Body of pancreas (tissue), 4 donors: ENCODE measurements at regions not wholly inside any gene's neighbourhood (a gene's known extent, or its start where the extent isn't known, plus 50 kb on each side); places are given as distances from the start of the nearest gene placed in this dataset.

ENCODE experiments used
- ATAC-seq: fragments of 150-250 bp; one replicate; pipeline ENCODE4 v1.9.1; 2016
- DNase-seq, 4 donors: peaks; one replicate each; pipeline ENCODE4 v3.0.0-alpha.2; 2019
- H3K27ac ChIP-seq, 4 donors: fragments of 200-600 bp; sonication (generic); 1 replicate in 3 of 4; 2 replicates in 1 of 4; pipeline versions ENCODE4 v1.5.1 to v1.6.1; 2016 to 2019; ENCODE audit warnings: mild to moderate bottlenecking in 1 of 4, mixed read lengths in 1 of 4, moderate library complexity in 1 of 4
- H3K27me3 ChIP-seq, 2 donors: fragments of 200-600 bp; sonication (generic); one replicate each; pipeline ENCODE4 v1.6.0; 2016; ENCODE audit warnings: mild to moderate bottlenecking in 1 of 2
- H3K36me3 ChIP-seq, 2 donors: fragments of 200-600 bp; sonication (generic); replicated peaks in 1 of 2; 2 replicates each; pipeline ENCODE4 v1.5.1; 2016; ENCODE audit warnings: low read depth in 2 of 2; ENCODE audit not compliant: insufficient read depth in 1 of 2
- H3K4me1 ChIP-seq: fragments of 200-600 bp; sonication (generic); one replicate; pipeline ENCODE4 v1.6.0; 2016
- H3K4me3 ChIP-seq, 2 donors: fragments of 200-600 bp; sonication (generic); 1 replicate in 1 of 2; 2 replicates in 1 of 2; pipeline ENCODE4 v1.5.1; 2016 to 2019
- H3K9me3 ChIP-seq, 3 donors: fragments of 200-600 bp; sonication (generic); 1 replicate in 2 of 3; 2 replicates in 1 of 3; pipeline ENCODE4 v1.5.1; 2016
- CTCF ChIP-seq, 7 experiments: fragments of 450-650 bp in 4 of 7; fragments of 200-600 bp in 3 of 7; sonication (generic) in 3 of 7; IDR thresholded peaks; one replicate each; pipeline ENCODE4 v1.5.1; 2016 to 2019; ENCODE audit warnings: antibody characterized with exemption in 7 of 7
- POLR2A ChIP-seq, 3 donors: fragments of 450-650 bp; IDR thresholded peaks; one replicate each; pipeline ENCODE4 v1.6.1; 2016; ENCODE audit warnings: antibody characterized with exemption in 3 of 3, mild to moderate bottlenecking in 2 of 3
- WGBS, 2 donors: methylation state at CpG; one replicate each; pipeline ENCODE4 v1.1.5; 2017; 5-methylcytosine and 5-hydroxymethylcytosine counted together
- intact Hi-C: fragments of 100-400 bp; cut with DNase I; formaldehyde crosslinking; loops from one replicate; pipeline ENCODE4 v1.15.1; 2023

GRCh38 chr2:136361521-136361920 lies 243.6 kb upstream of the CXCR4 start:
- intact Hi-C loops, result no loop called here
- H3K4me3 ChIP-seq, result no peak overlapping the region
- H3K4me1 ChIP-seq, result no peaks in the 10 kb centered on the region
- no peaks in the 10 kb centered on the region for H3K27me3 ChIP-seq
- H3K9me3 ChIP-seq, result no peaks in the 10 kb centered on the region
- no peak overlapping the region for H3K27ac ChIP-seq
- 84 to 93% methylated on average over 3 of the region's 3 CpGs for WGBS, 2 donors
- ATAC-seq, result no peak
- TF ChIP-seq CTCF (IDR thresholded peaks at IDR 0.05) (no peak), POLR2A (IDR thresholded peaks at IDR 0.05) (no peak)
- DNase-seq, result no peak
- H3K36me3 ChIP-seq, result no peaks in the 10 kb centered on the region

GRCh38 chr2:136360790-136361189 lies 242.8 kb upstream of the CXCR4 start:
- ATAC-seq, result no peak
- H3K9me3 ChIP-seq, result no peaks in the 10 kb centered on the region
- no peaks in the 10 kb centered on the region for H3K36me3 ChIP-seq
- H3K4me3 ChIP-seq, result no peak overlapping the region
- 85 to 98% methylated on average over 6 of the region's 6 CpGs for WGBS, 2 donors
- H3K27me3 ChIP-seq, result no peaks in the 10 kb centered on the region
- no peak overlapping the region for H3K27ac ChIP-seq
- H3K4me1 ChIP-seq, result no peaks in the 10 kb centered on the region
- no peak for DNase-seq
- TF ChIP-seq POLR2A (IDR thresholded peaks at IDR 0.05), result no peak
- TF ChIP-seq CTCF (IDR thresholded peaks at IDR 0.05), result no peak
- intact Hi-C loops, result no loop called here

- intact Hi-C loops, result no loop called here
- Histone ChIP-seq H3K9me3 (no peaks in the 10 kb centered on the region), H3K4me3 (no peak overlapping the region), H3K27me3 (no peaks in the 10 kb centered on the region), H3K36me3 (no peaks in the 10 kb centered on the region), H3K4me1 (no peaks in the 10 kb centered on the region), H3K27ac (no peak overlapping the region)
- TF ChIP-seq POLR2A (IDR thresholded peaks at IDR 0.05) (no peak), CTCF (IDR thresholded peaks at IDR 0.05) (no peak)
- DNase-seq (no peak), ATAC-seq (no peak)
- 79 to 83% methylated on average over 5 of the region's 5 CpGs for WGBS, 2 donors
These were observed 241.4 kb upstream of the CXCR4 start for GRCh38 chr2:136359121-136359965.

GRCh38 chr2:136358576-136358975 lies 240.6 kb upstream of the CXCR4 start:
- no peaks in the 10 kb centered on the region for H3K9me3 ChIP-seq
- intact Hi-C loops, result no loop called here
- TF ChIP-seq POLR2A (IDR thresholded peaks at IDR 0.05), result no peak
- TF ChIP-seq CTCF (IDR thresholded peaks at IDR 0.05), result no peak
- ATAC-seq (no peak), DNase-seq (no peak)
- no peak overlapping the region for H3K4me3 ChIP-seq
- no peaks in the 10 kb centered on the region for H3K4me1 ChIP-seq
- no peaks in the 10 kb centered on the region for H3K36me3 ChIP-seq
- no peak overlapping the region for H3K27ac ChIP-seq
- H3K27me3 ChIP-seq, result no peaks in the 10 kb centered on the region
- WGBS, 2 donors, result 60 to 84% methylated on average over 2 of the region's 2 CpGs

GRCh38 chr2:136357007-136357380 lies 239.0 kb upstream of the CXCR4 start:
- Histone ChIP-seq H3K4me1 (no peaks in the 10 kb centered on the region), H3K9me3 (no peaks in the 10 kb centered on the region), H3K27ac (no peak overlapping the region), H3K36me3 (no peaks in the 10 kb centered on the region), H3K27me3 (no peaks in the 10 kb centered on the region), H3K4me3 (no peak overlapping the region)
- 11 to 27% methylated on average over 1 of the region's 1 CpG for WGBS, 2 donors
- no peak for ATAC-seq
- no peak for TF ChIP-seq POLR2A (IDR thresholded peaks at IDR 0.05)
- no peak for TF ChIP-seq CTCF (IDR thresholded peaks at IDR 0.05)
- DNase-seq, result no peak
- intact Hi-C loops, result no loop called here
